Heart left ventricle (tissue), 13 donors: ENCODE measurements at regions not wholly inside any gene's neighbourhood (a gene's known extent, or its start where the extent isn't known, plus 50 kb on each side); places are given as distances from the start of the nearest gene placed in this dataset.

Source experiments
- CTCF ChIP-seq, 12 donors: fragments of 200-600 bp; sonication (generic) in 4 of 12; IDR thresholded peaks; one replicate each; pipeline versions ENCODE4 v1.5.0 to v1.8.0; 2018 to 2022; ENCODE audit warnings: antibody characterized with exemption in 12 of 12, mild to moderate bottlenecking in 5 of 12
- POLR2A ChIP-seq, 2 donors: fragments of 450-650 bp; IDR thresholded peaks; one replicate each; pipeline ENCODE4 v1.6.1; 2017; ENCODE audit warnings: antibody characterized with exemption in 2 of 2, mild to moderate bottlenecking in 2 of 2, moderate library complexity in 2 of 2
- donor health status: ischemic (EF 13 %, LVEDD 7.1; RV severe dilation, severe dysfunction).
- donor health status: DM: no; HTN: yes; CAD: no.
- donor health status: DM: no; HTN: no; CAD: no.
- donor health status: ischemic (EF 25% LVEDD 6.9; RV normal size, moderate dysfunction).
- donor health status: ischemic (EF 25% LVEDD 5.7; RV mildly dilated, moderate dysfunction).
- donor health status: ischemic (EF 35%, LVEDD 5.7; RV mildly dilated, moderate dysfunction).
- donor health status: nonischemic (EF 11% LVEDD 7.7; RV severe dilation, severe dysfunction).
- donor health status: DM: yes; HTN: yes; CAD: no.
- donor health status: PGD.
- donor health status: ischemic (EF 29% LVEDD 5.4; RV normal size, mild dysfunction).
- donor health status: nonischemic (EF 23%, LVEDD 6.1; RV moderate dilation, normal function).

- no peak for TF ChIP-seq CTCF (IDR thresholded peaks at IDR 0.05)
- no peak for TF ChIP-seq POLR2A (IDR thresholded peaks at IDR 0.05)
Measured at GRCh38 chr4:123485601-123486000, 89.0 kb downstream of the SPRY1 start.
